Fibroblast of gingiva (primary cell): ENCODE measurements at regions not wholly inside any gene's neighbourhood (a gene's known extent, or its start where the extent isn't known, plus 50 kb on each side); places are given as distances from the start of the nearest gene placed in this dataset.
A peak's percentile ranks its signal among the peaks of the same experiment; 100 is the strongest.

Source experiments
- DNase-seq: peaks from one replicate; pipeline ENCODE4 v3.0.0-alpha.2; 2011; ENCODE audit warnings: low read depth

DNA sequence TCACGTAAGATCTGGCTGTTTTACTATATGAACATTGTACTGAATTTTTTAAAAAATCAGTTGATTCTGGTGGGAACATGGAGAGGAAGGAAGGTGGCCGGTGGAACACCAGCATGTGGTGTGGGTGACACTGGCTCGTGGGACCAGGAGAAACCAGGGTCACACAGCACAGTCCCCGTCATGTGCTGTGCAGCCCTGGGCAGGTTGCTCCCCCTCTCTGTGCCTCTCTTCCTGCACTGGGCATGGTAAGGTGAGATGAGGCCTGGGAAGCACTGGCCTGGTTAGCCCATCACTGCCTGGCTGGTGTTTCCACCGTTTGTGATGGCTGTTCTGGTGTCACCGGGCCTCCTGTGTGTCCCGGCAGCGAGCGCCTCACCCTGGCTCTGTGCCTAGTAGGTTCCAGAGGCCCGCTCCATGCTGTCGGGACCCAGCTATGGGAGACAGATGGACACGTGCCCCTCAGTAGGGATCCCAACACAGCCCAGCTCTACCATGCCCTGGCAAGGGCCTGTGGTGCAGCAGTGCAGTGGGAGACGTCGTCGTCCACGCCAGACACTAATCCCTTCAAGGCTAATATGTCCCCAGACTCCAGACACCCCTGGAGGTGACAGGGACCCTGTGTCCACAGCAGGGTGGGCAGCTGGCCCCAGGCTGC, 88.2 kb upstream of the LINC01488 start:
- DNase-seq = no peak

DNA sequence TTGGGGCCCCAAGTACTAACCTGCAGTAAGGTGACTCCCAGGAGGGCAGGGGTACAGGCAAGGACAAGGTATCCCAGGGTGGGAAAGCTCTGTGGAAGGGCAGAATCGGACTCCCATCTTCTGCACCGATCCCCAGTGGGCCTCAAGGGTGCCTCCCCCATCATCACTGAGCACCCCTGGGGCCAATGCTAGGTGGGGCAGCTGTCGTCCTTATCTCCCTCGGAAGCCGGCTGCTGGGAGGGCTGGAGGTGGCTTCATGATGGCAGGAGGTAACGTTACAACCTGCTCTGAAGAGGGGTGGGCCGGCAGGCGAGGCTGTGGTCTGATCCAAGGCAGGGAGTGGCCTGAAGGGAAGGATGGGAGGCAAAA, 87.6 kb upstream of the LINC01488 start:
- DNase-seq = no peak

DNA sequence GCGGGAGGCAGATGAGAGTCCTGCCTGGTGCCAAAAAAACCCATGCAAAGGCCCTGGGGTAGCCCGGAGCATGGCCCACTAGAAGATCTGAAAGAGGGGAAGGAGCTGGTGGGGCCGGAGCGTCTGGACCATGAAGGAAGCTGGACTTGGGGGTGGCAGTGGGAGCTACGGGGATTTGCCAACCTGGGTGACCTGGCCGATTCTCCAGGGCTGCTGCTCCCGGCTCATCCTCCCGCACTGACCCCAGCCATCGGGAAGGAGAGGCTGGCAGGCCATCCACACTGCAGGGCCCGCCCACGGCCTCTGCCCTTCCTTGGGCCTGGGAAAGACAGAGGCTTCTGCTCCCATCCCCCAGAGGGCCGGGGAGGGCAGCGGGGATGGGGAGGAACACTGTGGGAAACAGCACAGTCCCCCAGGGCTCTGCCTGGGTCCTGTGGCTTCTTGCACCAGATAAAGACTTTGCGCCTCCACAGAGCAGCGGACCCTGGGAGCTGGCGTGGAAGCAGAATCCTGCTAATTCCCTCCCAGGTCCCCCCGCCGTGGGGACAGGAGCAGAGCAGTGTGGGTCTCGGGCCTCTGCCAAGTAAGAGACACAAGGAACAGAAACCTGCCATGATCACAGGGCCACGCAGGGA, 87.1 kb upstream of the LINC01488 start:
- DNase-seq = no peak

DNA sequence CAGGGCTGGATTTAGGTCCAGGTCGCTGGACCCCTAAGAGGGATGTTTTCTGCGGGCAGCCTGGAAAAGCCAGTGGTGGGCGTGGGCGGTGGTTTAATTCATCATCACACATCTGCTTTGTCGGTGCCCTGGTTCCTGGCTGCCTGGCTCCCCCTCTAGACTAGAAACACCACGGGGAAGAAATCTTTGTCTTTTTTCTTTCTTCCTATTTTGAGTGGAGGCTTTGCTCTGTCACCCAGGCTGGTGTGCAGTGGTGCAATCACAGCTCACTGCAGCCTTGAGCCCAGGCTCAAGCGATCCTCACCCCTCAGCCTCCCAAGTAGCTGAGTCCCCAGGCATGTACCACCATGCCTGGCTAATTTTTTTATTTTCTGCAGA, 86.6 kb upstream of the LINC01488 start:
- no peak for DNase-seq

DNA sequence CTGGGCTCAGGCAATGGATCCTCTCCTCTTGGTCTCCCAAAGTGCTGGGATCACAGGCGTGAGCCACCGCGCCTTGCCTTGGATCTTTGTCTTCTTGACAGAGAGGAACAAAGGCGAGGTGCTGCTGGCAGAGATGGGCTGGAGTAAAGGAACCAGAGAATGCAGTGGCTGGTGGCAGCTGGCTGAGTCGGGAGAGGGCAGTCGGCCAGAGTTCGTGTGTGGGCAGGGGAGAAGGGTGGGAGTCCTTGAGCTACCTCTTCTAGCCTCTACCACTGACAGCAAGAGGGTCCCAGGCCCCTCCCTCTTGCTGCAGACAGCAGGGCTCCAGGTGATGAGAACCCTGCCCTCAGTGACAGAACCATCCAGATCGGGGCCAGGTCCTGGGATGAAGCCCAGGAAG, 86.2 kb upstream of the LINC01488 start:
- no peak for DNase-seq

DNA sequence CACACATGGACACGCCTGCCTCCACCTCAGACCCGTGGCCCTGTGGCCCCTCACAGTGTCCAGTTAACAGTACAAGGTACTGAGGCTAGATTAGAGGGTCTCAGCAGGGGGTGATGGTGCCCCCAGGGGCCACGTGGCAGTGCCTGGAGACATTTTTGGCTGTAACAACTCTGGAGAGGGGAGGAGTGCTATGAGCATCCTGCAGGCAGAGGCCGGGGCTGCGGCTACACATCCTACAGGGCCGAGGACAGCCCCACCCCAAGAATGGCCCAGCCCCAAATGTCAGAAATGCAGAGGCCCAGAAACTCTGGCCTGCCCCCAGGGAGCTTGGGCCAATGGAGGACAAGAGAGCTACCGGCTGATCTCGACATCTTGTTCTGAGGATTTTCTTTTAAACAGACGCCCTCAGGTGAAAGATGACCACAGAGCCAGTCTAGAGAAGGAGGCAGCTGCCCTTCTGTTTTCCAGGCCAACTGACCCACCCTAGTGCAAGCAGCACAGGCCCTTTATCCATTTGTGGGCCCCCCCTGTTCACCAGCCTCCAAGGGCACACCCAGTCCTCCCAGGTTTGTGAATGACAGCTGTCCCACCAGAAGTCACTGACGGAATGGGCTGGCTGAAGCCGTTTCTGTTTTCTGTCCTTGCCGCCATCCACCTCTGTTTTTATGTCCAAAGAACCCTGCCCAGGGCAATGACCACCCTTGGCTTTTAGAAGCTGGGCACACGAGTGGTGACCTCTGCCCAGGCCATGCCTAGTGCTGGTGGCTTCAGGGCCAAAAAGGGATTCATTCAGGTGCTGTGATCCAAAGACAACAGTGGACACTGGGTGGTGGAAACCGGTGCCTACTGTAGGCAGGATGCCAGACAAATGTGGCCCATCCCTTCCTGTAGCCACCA, 85.2 kb upstream of the LINC01488 start:
- no peak for DNase-seq

DNA sequence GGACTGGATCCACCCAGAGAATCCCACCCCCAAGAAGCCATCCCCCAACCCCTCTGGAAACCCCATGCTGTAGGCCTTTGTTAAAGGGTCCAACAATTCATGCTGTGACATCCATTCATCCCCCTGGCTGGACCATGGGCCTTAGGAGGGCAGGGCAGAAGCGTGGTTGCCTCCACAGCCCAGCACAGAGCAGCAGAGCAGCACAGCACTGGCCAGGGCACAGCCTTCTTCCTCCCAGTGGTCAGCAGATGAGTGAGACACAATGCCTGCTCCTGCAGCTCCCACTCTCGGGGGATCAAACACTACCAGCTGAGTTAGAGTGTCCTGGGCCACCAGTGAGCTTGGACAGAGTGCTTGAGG, 84.5 kb upstream of the LINC01488 start:
- no peak for DNase-seq

DNA sequence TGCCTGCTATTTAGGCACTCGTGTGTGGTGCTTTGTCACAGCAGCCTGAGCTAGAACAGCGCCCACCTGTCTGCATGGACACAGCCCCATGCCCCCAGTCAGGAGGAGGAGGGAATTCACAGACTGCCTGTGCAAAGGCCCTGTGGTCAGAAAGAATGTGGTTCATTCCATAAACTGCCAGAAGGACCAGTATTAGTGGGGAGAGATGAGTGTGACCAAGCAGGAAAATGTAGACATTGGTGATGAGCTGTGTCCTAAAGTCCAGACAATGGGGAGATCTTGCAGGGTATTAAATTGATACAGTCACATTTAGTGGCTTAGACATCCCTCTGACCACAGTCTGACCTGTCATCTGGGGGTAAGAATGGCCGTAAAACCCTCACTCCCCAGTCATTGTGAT, 83.7 kb upstream of the LINC01488 start:
- DNase-seq = no peak

DNA sequence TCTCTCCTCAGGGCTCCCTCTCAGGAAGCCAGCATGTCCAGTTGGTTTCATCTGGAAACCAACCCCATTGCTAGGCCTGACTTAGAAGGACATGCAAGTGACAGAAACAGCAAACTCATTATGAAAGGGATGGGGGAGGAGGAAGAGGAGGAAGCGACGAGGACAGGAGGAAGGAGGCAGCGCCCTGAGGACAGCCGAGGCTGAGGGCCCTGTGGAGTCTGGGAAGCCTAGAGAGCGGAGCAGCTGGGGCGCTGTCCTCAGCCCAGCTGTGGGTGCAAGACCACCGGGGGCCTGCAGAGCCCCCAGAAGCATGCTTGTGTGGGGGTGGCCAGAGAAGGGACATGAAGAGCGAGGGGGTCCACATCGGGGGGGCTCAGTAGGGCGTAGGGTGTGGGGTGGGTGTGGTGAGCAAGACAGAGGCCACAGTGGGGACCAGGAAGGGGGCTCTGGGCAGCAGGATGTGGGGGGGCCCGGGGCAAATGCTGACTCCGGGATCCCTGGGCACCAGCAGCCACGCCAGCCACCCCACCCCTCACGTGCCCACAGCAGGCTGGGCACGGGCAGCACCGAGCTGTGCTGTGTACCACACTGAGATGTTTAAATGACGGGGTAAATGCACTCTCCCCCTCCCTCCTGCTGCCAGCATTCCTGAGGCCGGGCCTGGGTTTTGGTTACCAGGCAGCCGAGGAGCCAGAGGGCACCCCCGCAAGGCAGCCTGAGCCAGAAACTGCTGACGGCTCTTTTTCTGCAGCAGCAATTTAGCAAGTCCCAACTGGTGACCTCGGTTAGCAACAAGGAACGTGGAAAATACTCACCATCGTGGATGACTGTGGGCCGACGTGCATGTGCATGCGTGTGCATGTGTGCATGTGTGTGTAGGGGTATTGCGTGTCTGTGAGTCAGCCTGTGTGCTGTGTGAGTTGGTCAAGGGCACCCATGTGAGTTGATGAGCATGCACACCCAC, 82.7 kb upstream of the LINC01488 start:
- peak; percentile 83 for DNase-seq

DNA sequence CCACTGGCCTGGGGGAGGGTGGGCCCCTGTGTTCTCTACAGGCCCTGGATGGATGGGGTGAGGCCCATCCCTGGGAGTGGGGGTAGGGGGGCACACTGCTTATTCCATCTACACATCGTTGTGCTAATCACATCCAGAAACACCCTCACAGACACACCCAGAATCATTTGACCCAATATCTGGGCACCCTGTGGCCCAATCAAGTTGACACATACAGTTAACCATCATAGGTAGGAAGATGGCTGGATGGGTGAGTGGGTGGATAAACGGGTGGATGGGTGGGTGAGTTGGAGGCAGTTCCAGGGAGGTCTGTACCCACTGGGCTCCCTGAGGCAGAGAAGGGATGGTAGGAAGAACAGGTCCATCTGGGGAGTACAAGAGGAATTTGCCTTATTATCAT, 81.3 kb upstream of the LINC01488 start:
- no peak for DNase-seq

DNA sequence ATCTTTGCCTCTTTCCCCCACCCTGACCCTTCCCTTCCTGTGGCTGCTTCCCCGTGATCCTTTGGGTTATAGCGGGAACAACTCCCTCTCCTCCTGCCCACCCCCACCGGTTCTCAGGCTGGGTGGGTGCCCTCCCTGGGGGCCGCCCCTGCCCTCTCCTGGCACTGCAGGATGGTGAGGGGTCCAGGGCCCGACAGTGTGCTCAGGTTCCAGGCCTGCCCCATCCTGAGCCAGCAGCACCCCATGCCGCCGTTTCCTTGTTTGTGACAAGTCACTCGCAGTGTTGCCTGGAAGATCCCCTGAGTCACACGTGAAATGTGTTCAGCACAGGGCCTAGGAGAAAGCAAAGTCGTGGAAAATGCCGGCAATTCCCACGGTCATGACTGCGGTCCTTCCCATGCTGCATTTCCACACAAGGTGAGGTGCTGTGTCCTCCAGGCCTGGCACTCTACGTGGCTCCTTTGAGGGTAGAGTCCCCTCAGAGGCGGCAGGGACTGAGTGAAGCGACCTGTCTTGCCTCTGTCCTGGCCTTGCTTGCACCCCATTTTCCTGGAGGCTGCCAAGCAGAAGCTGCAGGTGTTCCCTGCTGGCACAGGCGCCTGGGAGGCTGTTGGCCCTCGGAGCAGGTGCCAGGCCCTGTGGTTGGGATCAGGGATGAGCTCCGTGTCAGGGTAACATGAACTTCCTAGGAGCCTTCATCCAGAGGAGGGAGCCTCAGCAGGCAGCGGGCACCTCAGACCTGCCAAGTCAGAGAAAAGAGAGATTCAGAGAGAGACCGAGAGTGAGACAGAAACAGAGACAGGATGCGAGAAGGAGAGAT, 80.5 kb upstream of the LINC01488 start:
- no peak for DNase-seq

DNA sequence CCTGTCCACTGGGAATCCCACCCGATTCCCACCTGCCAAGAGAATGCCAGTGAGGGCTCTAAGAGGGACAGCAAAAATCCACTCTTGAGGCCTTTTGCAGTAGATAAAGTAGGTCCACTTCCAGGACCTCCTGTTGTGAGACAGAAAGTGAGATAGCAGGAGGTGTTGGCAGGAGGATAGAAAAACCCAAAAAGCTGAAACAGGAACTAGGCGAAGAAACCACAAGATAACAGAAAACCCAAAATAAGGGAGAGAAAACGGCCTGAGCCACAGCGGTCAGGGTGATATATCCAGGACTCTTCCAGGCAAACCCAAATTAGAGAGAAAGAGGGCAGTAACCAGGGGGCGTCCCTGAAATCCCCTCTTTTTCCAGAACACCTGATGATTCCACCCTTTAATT, 79.7 kb upstream of the LINC01488 start:
- no peak for DNase-seq

DNA sequence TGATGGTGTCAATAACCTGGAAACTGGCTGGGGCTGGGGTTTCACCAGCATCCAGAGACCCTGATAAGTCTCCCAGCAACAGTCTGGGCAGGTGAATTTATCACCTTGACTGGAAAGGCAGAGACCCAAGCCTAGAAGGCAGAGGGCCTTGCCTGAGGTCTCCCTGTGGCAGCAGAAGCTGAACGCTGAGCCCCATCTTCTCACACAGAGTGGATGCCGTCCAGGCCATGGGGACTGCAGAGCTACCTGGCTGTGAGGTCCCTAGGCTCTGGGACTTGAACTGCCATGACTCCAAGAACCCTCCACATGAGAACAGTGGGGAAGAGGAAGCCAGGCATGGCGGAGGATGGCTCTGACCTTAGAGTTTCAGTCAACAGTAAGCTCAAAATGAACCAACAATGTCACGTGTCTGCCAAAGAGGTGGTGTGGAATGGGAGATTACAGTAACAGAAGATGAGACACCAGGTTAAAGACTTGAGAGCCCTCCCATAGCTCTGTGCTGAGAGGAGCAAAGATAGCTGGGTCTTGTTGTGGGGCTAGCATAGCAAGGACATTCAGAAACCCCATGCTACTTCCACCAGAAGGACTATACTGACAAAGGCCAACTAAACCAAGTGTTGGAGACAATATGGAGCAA, 79.1 kb upstream of the LINC01488 start:
- DNase-seq = no peak

DNA sequence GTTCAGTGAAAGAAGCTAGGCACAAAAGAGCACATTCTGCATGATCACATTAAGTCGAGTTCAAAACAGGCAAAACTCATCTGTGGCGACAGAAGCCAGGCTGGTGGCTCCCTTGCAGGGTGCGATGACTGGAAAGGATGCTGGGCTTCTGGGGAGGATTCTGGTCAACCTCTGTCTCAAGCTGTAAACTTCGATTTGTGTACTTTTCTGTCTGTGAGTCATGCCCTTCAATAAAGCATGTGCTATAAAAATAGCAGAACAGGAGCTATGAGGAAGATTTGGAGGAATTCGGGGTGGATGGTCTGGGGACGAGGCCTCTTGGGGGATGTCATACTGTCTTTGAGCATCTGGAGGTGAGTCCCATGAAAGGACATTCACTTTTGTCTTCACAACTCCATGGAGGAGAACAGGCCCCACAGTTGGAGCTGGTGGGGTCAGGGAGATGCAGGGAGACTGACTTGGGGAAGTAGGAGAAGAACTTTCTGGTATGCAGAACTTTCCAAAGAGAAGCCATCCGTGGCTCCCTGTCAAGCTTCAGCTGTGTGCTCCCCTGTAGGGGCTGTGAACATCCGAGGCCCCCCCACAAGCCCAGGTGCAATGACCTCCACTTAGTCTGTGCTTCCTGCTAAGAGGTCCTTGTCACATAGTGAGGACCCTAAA, 77.8 kb upstream of the LINC01488 start:
- DNase-seq = no peak

DNA sequence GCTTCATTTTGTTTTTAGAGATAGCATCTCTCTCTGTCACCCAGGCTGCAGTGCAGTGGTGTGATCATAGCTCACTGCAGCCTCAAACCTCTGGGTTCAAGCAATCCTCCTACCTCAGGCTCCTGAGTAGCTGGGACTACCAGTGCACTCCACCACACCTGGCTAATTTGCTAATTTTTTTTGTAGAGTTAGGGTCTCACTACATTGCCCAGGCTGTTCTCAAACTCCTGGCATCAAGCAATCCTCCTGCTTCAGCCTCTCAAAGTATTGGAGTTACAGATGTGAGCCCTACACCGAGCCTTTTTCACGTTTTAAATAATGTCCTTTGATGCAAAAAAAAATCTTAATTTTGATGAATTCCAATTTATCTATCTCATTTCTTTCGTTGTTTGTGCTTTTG, 75.4 kb upstream of the LINC01488 start:
- no peak for DNase-seq

DNA sequence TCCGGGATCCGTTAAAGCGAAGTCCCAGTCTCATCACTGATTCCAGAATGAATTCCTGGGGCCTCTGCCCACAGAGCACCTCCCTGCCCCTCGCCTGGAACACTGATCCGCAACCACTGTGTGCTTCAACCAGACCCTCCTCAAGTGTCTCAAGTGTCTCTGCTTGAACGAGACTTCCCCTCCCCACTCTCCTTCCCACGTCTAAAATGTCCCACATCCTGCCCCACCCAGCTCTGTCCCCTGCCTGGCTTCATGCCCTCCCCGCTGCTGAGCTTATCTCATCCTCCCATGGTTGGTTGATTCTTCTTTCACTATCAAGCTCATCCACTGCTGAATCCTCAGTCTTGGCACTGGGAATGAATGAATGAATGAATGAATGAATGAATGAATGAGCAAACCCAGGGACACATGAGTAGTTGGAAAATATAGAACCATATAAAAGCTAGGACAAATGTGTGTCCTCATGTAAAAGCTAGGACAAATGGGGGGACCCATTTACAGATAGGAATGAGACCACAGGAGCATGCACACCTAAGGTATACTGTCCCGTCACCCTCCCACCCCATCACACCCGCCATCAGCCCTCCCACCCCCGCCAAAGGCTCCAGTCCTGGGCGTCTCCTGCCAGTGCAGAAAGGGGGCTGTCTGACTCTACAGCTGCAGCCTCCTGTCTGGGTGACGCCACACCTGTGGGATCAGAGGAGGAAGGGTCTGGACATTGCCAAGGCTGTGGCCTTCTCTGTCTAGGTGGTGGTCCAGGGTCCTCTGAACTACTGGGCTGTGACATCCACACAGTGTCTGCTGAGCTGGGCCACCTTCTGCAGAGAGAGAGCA, 71.4 kb upstream of the LINC01488 start:
- no peak for DNase-seq

DNA sequence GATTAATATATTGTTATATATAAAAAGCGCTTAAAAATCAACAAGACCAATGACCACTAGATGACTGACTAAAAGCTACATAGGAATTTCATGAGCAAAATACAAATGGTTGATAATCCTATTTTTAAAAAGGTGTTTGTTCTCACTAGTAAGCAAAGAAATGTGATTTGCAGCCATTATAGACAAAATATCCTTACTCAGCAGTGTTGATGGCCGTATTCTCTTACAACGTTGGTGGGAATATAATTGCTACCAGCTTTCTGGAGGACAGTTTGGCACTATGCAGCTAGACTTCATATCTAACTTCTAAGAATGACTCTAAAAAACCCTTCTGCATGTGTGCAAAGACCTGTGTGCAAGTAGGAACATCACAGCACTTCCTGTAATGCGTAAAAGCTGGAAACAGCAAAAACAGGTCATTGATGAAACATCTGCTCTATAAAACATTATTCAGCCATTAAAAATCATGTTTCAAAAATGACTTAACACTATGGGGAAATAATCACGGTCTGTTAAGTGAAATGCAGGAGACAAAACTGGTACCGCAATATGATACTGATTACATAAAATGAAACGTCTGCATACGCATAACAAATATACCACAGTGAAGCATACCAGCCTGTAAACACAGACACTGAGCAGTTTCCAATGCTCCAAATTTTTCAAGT, 70.1 kb upstream of the LINC01488 start:
- peak; percentile 62 for DNase-seq

DNA sequence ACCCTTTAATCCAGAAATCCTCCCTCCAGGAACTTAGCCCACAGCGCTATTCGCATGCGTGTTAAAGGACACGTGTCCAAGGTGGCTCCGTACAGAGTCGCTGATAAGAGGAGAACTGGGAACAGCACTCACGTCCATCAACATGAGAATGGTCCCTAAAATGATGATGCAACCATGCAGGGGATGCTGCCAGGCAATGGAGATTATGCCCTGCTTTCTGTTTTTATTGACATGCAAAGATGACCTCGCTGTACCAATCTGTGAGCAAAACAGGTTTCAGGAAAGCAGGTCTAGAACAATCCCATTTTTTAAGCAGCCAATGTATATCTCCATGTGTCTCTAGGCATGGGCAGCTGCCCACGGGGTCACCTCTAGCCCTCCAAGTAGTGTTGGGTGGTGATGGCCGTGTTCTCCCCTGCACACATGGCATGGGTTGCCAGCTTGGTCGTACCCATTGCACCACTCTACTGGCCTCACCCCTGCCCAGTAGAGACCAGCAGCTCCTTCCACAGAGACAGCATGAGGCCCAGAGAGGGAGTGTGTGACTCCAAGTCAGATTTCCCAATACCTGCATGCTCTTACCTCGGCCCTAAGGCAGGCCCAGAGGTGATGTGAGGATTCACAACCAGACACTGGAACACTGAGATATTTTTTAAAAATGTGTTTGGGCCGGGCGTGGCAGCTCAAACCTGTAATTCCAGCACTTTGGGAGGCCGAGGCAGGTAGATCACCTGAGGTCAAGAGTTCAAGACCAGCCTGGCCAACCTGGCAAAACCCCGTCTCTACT, 68.3 kb upstream of the LINC01488 start:
- DNase-seq = no peak
